B cell (primary cell): ENCODE measurements at regions not wholly inside any gene's neighbourhood (a gene's known extent, or its start where the extent isn't known, plus 50 kb on each side); places are given as distances from the start of the nearest gene placed in this dataset.

Source experiments
- ATAC-seq: fragments of 200-7000 bp; cut with Tn5 transposase; one replicate; pipeline ENCODE4 v1.10.0; 2021; ENCODE audit warnings: low read depth, mild to moderate bottlenecking, moderate number of reproducible peaks, moderate library complexity
- CTCF ChIA-PET: fragments of 350-600 bp; sonication (Branson Sonifier 250); formaldehyde crosslinking; loops from one replicate; lab custom pipeline; 2021; ENCODE audit warnings: antibody characterized with exemption, inconsistent platforms; lab: Charles Lee
- POLR2A ChIA-PET: fragments of 350-600 bp; sonication (Branson Sonifier 250); formaldehyde crosslinking; loops from one replicate; lab custom pipeline; 2021; ENCODE audit warnings: antibody characterized with exemption; lab: Charles Lee
- DNase-seq: peaks from one replicate; pipeline ENCODE4 v3.0.0; 2013
- H2AFZ ChIP-seq: 2 replicates; pipeline ENCODE4 v1.6.1; 2012; ENCODE audit warnings: mild to moderate bottlenecking, low read depth, low read length; ENCODE audit not compliant: insufficient read depth, poor library complexity, severe bottlenecking
- H3K27ac ChIP-seq, 2 donors: 1 replicate in 1 of 2; 2 replicates in 1 of 2; pipeline ENCODE4 v1.5.1; 2012 to 2013; ENCODE audit warnings: low read length in 2 of 2, mild to moderate bottlenecking in 2 of 2, moderate library complexity in 1 of 2
- H3K27me3 ChIP-seq, 4 experiments: fragments of 200-600 bp in 1 of 4; sonication (generic) in 1 of 4; replicated peaks in 1 of 4; 1 replicate in 2 of 4; 2 replicates in 2 of 4; pipeline versions ENCODE4 v1.6.1 to v1.7.0; 2013 to 2016; ENCODE audit warnings: low read length in 3 of 4, mild to moderate bottlenecking in 2 of 4, mixed read lengths in 1 of 4, moderate library complexity in 1 of 4; ENCODE audit not compliant: insufficient read depth in 4 of 4, control insufficient read depth in 3 of 4; ENCODE audit errors: control extremely low read depth in 1 of 4
- H3K36me3 ChIP-seq, 2 experiments: replicated peaks in 1 of 2; 1 replicate in 1 of 2; 2 replicates in 1 of 2; pipeline versions ENCODE4 v1.6.1 to v1.7.1; 2013; ENCODE audit warnings: low read length in 1 of 2; ENCODE audit not compliant: insufficient read depth in 2 of 2, control insufficient read depth in 1 of 2; ENCODE audit errors: control extremely low read depth in 1 of 2, extremely low read depth in 1 of 2
- H3K4me1 ChIP-seq, 2 donors: fragments of 200-600 bp in 1 of 2; sonication (generic) in 1 of 2; 1 replicate in 1 of 2; 2 replicates in 1 of 2; pipeline versions ENCODE4 v1.5.1 to v1.6.1; 2013 to 2017; ENCODE audit warnings: low read length in 2 of 2; ENCODE audit not compliant: control insufficient read depth in 2 of 2, insufficient read depth in 2 of 2
- H3K4me2 ChIP-seq: replicated peaks from 2 replicates; pipeline ENCODE3; 2012; ENCODE audit warnings: mild to moderate bottlenecking, low read depth, low read length; ENCODE audit not compliant: poor library complexity, severe bottlenecking
- H3K4me3 ChIP-seq, 5 experiments: fragments of 200-600 bp in 1 of 5; sonication (generic) in 1 of 5; 1 replicate in 3 of 5; 2 replicates in 2 of 5; pipeline versions ENCODE4 v1.5.1 to v1.7.0; 2011 to 2016; ENCODE audit warnings: low read length in 4 of 5, mild to moderate bottlenecking in 4 of 5, low read depth in 2 of 5, control low read depth in 1 of 5, moderate library complexity in 1 of 5; ENCODE audit not compliant: insufficient read depth in 1 of 5; ENCODE audit errors: control extremely low read depth in 1 of 5, extremely low read depth in 1 of 5
- H3K79me2 ChIP-seq: fragments of 200-600 bp; sonication (generic); one replicate; pipeline ENCODE4 v1.6.0; 2016; ENCODE audit warnings: low read length; ENCODE audit not compliant: control insufficient read depth, insufficient read depth
- H3K9ac ChIP-seq: fragments of 200-600 bp; sonication (generic); 2 replicates; pipeline ENCODE4 v1.6.1; 2017; ENCODE audit warnings: mild to moderate bottlenecking, low read length, moderate library complexity
- H3K9me3 ChIP-seq, 3 donors: one replicate each; pipeline versions ENCODE4 v1.6.1 to v1.7.1; 2013; ENCODE audit warnings: low read length in 2 of 3; ENCODE audit not compliant: control insufficient read depth in 2 of 3, insufficient read depth in 1 of 3; ENCODE audit errors: control extremely low read depth in 1 of 3
- H4K20me1 ChIP-seq: 2 replicates; pipeline ENCODE4 v1.6.0; 2012; ENCODE audit warnings: mild to moderate bottlenecking, low read length; ENCODE audit not compliant: insufficient read depth, control insufficient read depth, poor library complexity, severe bottlenecking
- H3K27ac Mint-ChIP-seq: one replicate; pipeline ENCODE4 v1.8.0; 2021; ENCODE audit warnings: mixed read lengths
- H3K27me3 Mint-ChIP-seq: one replicate; pipeline ENCODE4 v1.8.0; 2021; ENCODE audit warnings: mixed read lengths
- H3K4me1 Mint-ChIP-seq: one replicate; pipeline ENCODE4 v1.8.0; 2021; ENCODE audit warnings: mixed read lengths
- H3K4me3 Mint-ChIP-seq: one replicate; pipeline ENCODE4 v1.8.0; 2021; ENCODE audit warnings: mixed read lengths
- H3K9me3 Mint-ChIP-seq: one replicate; pipeline ENCODE4 v1.8.0; 2022; ENCODE audit warnings: mixed read lengths; ENCODE audit not compliant: insufficient read depth
- CTCF ChIP-seq: fragments of 200-600 bp; IDR thresholded peaks from one replicate; pipeline ENCODE4 v1.8.0; 2022; ENCODE audit warnings: antibody characterized with exemption, mild to moderate bottlenecking
- EZH2 ChIP-seq: IDR thresholded peaks from 2 replicates; pipeline ENCODE4 v1.6.1; 2012; ENCODE audit warnings: borderline replicate concordance, low read depth, mild to moderate bottlenecking, moderate library complexity, low read length; ENCODE audit not compliant: insufficient read depth, poor library complexity, severe bottlenecking
- WGBS: methylation state at CpG from one replicate; pipeline ENCODE4 v1.1.5; 2013; ENCODE audit warnings: missing lambda C conversion rate; ENCODE audit not compliant: insufficient coverage; 5-methylcytosine and 5-hydroxymethylcytosine counted together
- intact Hi-C: fragments of 100-400 bp; cut with micrococcal nuclease; formaldehyde crosslinking; loops from one replicate; pipeline ENCODE4 v1.10.0; 2022

GRCh38 chr12:88814779-88815178 lies 234.5 kb upstream of the KITLG start:
- intact Hi-C loops, result no loop called here
- Histone ChIP-seq H3K9ac (no peak overlapping the region), H3K9me3 (no peaks in the 10 kb centered on the region), H2AFZ (no peak overlapping the region), H3K4me2 (no peak overlapping the region), H3K36me3 (no peaks in the 10 kb centered on the region), H4K20me1 (no peaks in the 10 kb centered on the region), H3K4me1 (no peaks in the 10 kb centered on the region), H3K27ac (no peak overlapping the region), H3K27me3 (no peaks in the 10 kb centered on the region), H3K4me3 (no peak overlapping the region), H3K79me2 (no peaks in the 10 kb centered on the region)
- no peaks in the 10 kb centered on the region for H3K9me3 Mint-ChIP-seq
- 94% methylated on average over 4 of the region's 5 CpGs for WGBS
- no peak overlapping the region for H3K27ac Mint-ChIP-seq
- ATAC-seq, result no peak
- no peaks in the 10 kb centered on the region for H3K4me1 Mint-ChIP-seq
- no peaks in the 10 kb centered on the region for H3K27me3 Mint-ChIP-seq
- TF ChIP-seq CTCF (no peak), EZH2 (no peak)
- DNase-seq, result no peak
- no peak overlapping the region for H3K4me3 Mint-ChIP-seq
- POLR2A ChIA-PET, result no interaction called here
- CTCF ChIA-PET, result no interaction called here

GRCh38 chr12:88812610-88813009 lies 232.3 kb upstream of the KITLG start:
- H3K4me1 Mint-ChIP-seq, result no peaks in the 10 kb centered on the region
- Histone ChIP-seq H3K9ac (no peak overlapping the region), H3K4me3 (no peak overlapping the region), H3K27me3 (no peaks in the 10 kb centered on the region), H3K4me2 (no peak overlapping the region), H4K20me1 (no peaks in the 10 kb centered on the region), H2AFZ (no peak overlapping the region), H3K27ac (no peak overlapping the region), H3K9me3 (no peaks in the 10 kb centered on the region), H3K79me2 (no peaks in the 10 kb centered on the region), H3K4me1 (no peaks in the 10 kb centered on the region), H3K36me3 (no peaks in the 10 kb centered on the region)
- no peaks in the 10 kb centered on the region for H3K27me3 Mint-ChIP-seq
- no peak overlapping the region for H3K27ac Mint-ChIP-seq
- no peak overlapping the region for H3K4me3 Mint-ChIP-seq
- WGBS, result no CpG with 5 or more reads among the region's 1 CpG
- ATAC-seq, result no peak
- no peak for DNase-seq
- no peaks in the 10 kb centered on the region for H3K9me3 Mint-ChIP-seq
- ChIA-PET CTCF (no interaction called here), POLR2A (no interaction called here)
- intact Hi-C loops, result no loop called here
- TF ChIP-seq EZH2 (no peak), CTCF (no peak)
